HepG2 (cell line): ENCODE measurements at regions not wholly inside any gene's neighbourhood (a gene's known extent, or its start where the extent isn't known, plus 50 kb on each side); places are given as distances from the start of the nearest gene placed in this dataset.

ENCODE experiments used
- ATAC-seq: fragments of 200-7000 bp; cut with Tn5 transposase; 3 replicates; pipeline ENCODE4 v1.9.1; 2020; ENCODE audit warnings: mild to moderate bottlenecking, moderate library complexity
- BruUV-seq: library from RNA; stranded (reverse); fragments of 400-500 nt; replicated peaks from 2 replicates; lab custom pipeline; 2021; lab: Mats Ljungman, UMichigan
- CTCF ChIA-PET: fragments of 300-600 bp; formaldehyde crosslinking; extraction: SDS; loops from one replicate; lab custom pipeline; 2021; ENCODE audit warnings: low total read pairs, inconsistent platforms, low intra/inter-chr PET ratio; lab: Yijun Ruan, JAX
- POLR2A ChIA-PET: fragments of 350-600 bp; sonication (Branson Sonifier 250); formaldehyde crosslinking; loops from one replicate; lab custom pipeline; 2020; ENCODE audit warnings: antibody characterized with exemption, inconsistent platforms; lab: Yijun Ruan, JAX
- DNase-seq: peaks from one replicate; pipeline ENCODE4 v3.0.0-alpha.2; 2015; ENCODE audit warnings: low spot score
- FAIRE-seq: peaks from 3 replicates; lab custom pipeline; 2011; peaks lifted over from hg19 to GRCh38; lab: Jason Lieb, UNC
- H2AFZ ChIP-seq: one replicate; pipeline ENCODE4 v1.6.1; 2011; ENCODE audit warnings: low read length, inconsistent platforms
- H3K27ac ChIP-seq: fragments of 300-600 bp; 3 replicates; pipeline ENCODE4 v1.8.0; 2011; ENCODE audit warnings: mixed run types, mild to moderate bottlenecking, mixed read lengths, low read length, inconsistent platforms; ENCODE audit not compliant: insufficient read depth; ENCODE audit errors: extremely low read length
- H3K27me3 ChIP-seq, 2 experiments: fragments of 200-600 bp in 1 of 2; 2 replicates in 1 of 2; 3 replicates in 1 of 2; pipeline versions ENCODE4 v1.6.0 to v1.8.0; 2011; ENCODE audit warnings: low read length in 2 of 2, mild to moderate bottlenecking in 2 of 2, moderate library complexity in 2 of 2, inconsistent platforms in 1 of 2; ENCODE audit not compliant: insufficient read depth in 2 of 2, control insufficient read depth in 1 of 2
- H3K36me3 ChIP-seq, 2 experiments: fragments of 200-600 bp in 1 of 2; replicated peaks in 1 of 2; 2 replicates in 1 of 2; 3 replicates in 1 of 2; pipeline versions ENCODE4 v1.5.1 to v1.8.0; 2011; ENCODE audit warnings: low read length in 2 of 2, inconsistent platforms in 1 of 2; ENCODE audit not compliant: insufficient read depth in 2 of 2, control insufficient read depth in 1 of 2
- H3K4me1 ChIP-seq: 2 replicates; pipeline ENCODE4 v1.5.1; 2012; ENCODE audit warnings: low read length, inconsistent platforms; ENCODE audit not compliant: insufficient read depth
- H3K4me2 ChIP-seq: 2 replicates; pipeline ENCODE4 v1.6.0; 2011; ENCODE audit warnings: low read depth, low read length, inconsistent platforms
- H3K4me3 ChIP-seq, 3 experiments: fragments of 200-600 bp in 1 of 3; sonication (generic), shearing (Covaris generic) in 1 of 3; replicated peaks in 1 of 3; 2 replicates each; pipeline ENCODE4 v1.5.1; 2011 to 2016; ENCODE audit warnings: low read length in 3 of 3, inconsistent platforms in 2 of 3, low read depth in 2 of 3, mild to moderate bottlenecking in 2 of 3, control low read depth in 1 of 3, mixed read lengths in 1 of 3; ENCODE audit not compliant: insufficient read depth in 1 of 3
- H3K79me2 ChIP-seq: one replicate; pipeline ENCODE4 v1.6.1; 2011; ENCODE audit warnings: low read length, inconsistent platforms; ENCODE audit not compliant: insufficient read depth
- H3K9ac ChIP-seq: 2 replicates; pipeline ENCODE4 v1.6.0; 2011; ENCODE audit warnings: mild to moderate bottlenecking, low read depth, low read length, inconsistent platforms; ENCODE audit not compliant: insufficient read depth
- H3K9me3 ChIP-seq: 2 replicates; pipeline ENCODE4 v1.5.1; 2012; ENCODE audit warnings: mild to moderate bottlenecking, low read length
- H4K20me1 ChIP-seq: 2 replicates; pipeline ENCODE4 v1.6.0; 2011; ENCODE audit warnings: inconsistent platforms, mild to moderate bottlenecking, low read length, moderate library complexity; ENCODE audit not compliant: insufficient read depth
- AFF4 ChIP-seq: sonication (generic); formaldehyde crosslinking; IDR thresholded peaks from 2 replicates; pipeline ENCODE4 v1.4.0; 2020; ENCODE audit warnings: missing genetic modification reagents
- CBFB ChIP-seq: sonication (generic); formaldehyde crosslinking; IDR thresholded peaks from 2 replicates; pipeline ENCODE4 v1.4.0; 2020; ENCODE audit warnings: missing genetic modification reagents
- E2F5 ChIP-seq: sonication (generic); formaldehyde crosslinking; conservative IDR thresholded peaks from 2 replicates; pipeline ENCODE4 v1.4.0; 2020; ENCODE audit warnings: missing genetic modification reagents
- GLI4 ChIP-seq: sonication (generic); formaldehyde crosslinking; IDR thresholded peaks from 2 replicates; pipeline ENCODE4 v1.5.1; 2020; ENCODE audit warnings: missing genetic modification reagents, mild to moderate bottlenecking, moderate library complexity, borderline replicate concordance
- HDAC2 ChIP-seq: sonication (generic); formaldehyde crosslinking; IDR thresholded peaks from 2 replicates; pipeline ENCODE4 v1.4.0; 2020; ENCODE audit warnings: missing genetic modification reagents
- IKZF4 ChIP-seq: sonication (generic); formaldehyde crosslinking; IDR thresholded peaks from 2 replicates; pipeline ENCODE4 v1.5.1; 2020; ENCODE audit warnings: borderline replicate concordance, mild to moderate bottlenecking, low read depth, missing genetic modification reagents; ENCODE audit errors: not compliant biosample characterization
- IKZF5 ChIP-seq: IDR thresholded peaks from 2 replicates; pipeline ENCODE4 v1.6.1; 2018; ENCODE audit warnings: missing genetic modification reagents, mild to moderate bottlenecking, missing compliant biosample characterization
- SP4 ChIP-seq: sonication (generic); formaldehyde crosslinking; IDR thresholded peaks from 2 replicates; pipeline ENCODE4 v1.8.1; 2023; ENCODE audit warnings: mild to moderate bottlenecking, missing genetic modification reagents
- STAT5B ChIP-seq: sonication (generic); formaldehyde crosslinking; IDR thresholded peaks from 2 replicates; pipeline ENCODE4 v1.4.0; 2020; ENCODE audit warnings: missing genetic modification reagents
- ZBTB49 ChIP-seq: sonication (generic); formaldehyde crosslinking; IDR thresholded peaks from 2 replicates; pipeline ENCODE4 v1.4.0; 2020; ENCODE audit warnings: missing genetic modification reagents, borderline replicate concordance
- ZFP62 ChIP-seq: sonication (generic); formaldehyde crosslinking; IDR thresholded peaks from 2 replicates; pipeline ENCODE4 v1.4.0; 2020; ENCODE audit warnings: missing genetic modification reagents
- ZNF101 ChIP-seq: sonication (generic); formaldehyde crosslinking; IDR thresholded peaks from 2 replicates; pipeline ENCODE4 v1.4.0; 2020; ENCODE audit warnings: mild to moderate bottlenecking, low read depth, missing genetic modification reagents, borderline replicate concordance
- ZNF720 ChIP-seq: sonication (generic); formaldehyde crosslinking; IDR thresholded peaks from 2 replicates; pipeline ENCODE4 v1.4.0; 2020; ENCODE audit warnings: missing genetic modification reagents
- in situ Hi-C: cut with HindIII; loops from 2 replicates; pipeline ENCODE4 v1.10.0; 2017; ENCODE audit warnings: low pct_unique_long_range_greater_than_20kb; ENCODE audit not compliant: extremely low pct_ligation_motif_present
- intact Hi-C: fragments of 100-400 bp; cut with micrococcal nuclease; formaldehyde crosslinking; loops from one replicate; pipeline ENCODE4 v1.10.0; 2022; ENCODE audit not compliant: unreplicated experiment

- TF ChIP-seq AFF4 (CRISPR knock-in tag) (no peak), IKZF5 (no peak), HDAC2 (CRISPR knock-in tag) (no peak)
These were observed 371.8 kb upstream of the NOCT start (continued) for GRCh38 chr4:138643827-138644226.

GRCh38 chr4:138639018-138639741 lies 376.4 kb upstream of the NOCT start:
- ATAC-seq, result no peak
- POLR2A ChIA-PET, result no interaction called here
- intact Hi-C loops (no loop called here), in situ Hi-C loops (no loop called here)
- no peaks in the 10 kb centered on the region for H3K79me2 ChIP-seq
- H2AFZ ChIP-seq, result no peak overlapping the region
- BruUV-seq, result no TSS peak
- H3K27ac ChIP-seq, result no peak overlapping the region
- H4K20me1 ChIP-seq, result no peaks in the 10 kb centered on the region
- DNase-seq, result no peak
- no peak for FAIRE-seq
- H3K4me2 ChIP-seq, result no peak overlapping the region
- H3K36me3 ChIP-seq, result no peaks in the 10 kb centered on the region
- H3K9ac ChIP-seq, result no peak overlapping the region
- H3K9me3 ChIP-seq, result no peaks in the 10 kb centered on the region
- no peaks in the 10 kb centered on the region for H3K4me1 ChIP-seq
- peaks cover 0 to 11% of the 10 kb centered on the region in 2 experiments; a peak in 1 of 5 replicates for H3K27me3 ChIP-seq
- CTCF ChIA-PET, result no interaction called here
- no peak overlapping the region for H3K4me3 ChIP-seq
- TF ChIP-seq ZNF101 (CRISPR knock-in tag) (no peak), ZBTB49 (CRISPR knock-in tag) (no peak), E2F5 (no peak), STAT5B (no peak), CBFB (CRISPR knock-in tag) (no peak), ZNF720 (CRISPR knock-in tag) (no peak), SP4 (CRISPR knock-in tag) (no peak), ZFP62 (CRISPR knock-in tag) (no peak), IKZF4 (CRISPR knock-in tag) (no peak), GLI4 (no peak)
